Globus pallidus (tissue), 1 donor: ENCODE measurements at regions not wholly inside any gene's neighbourhood (a gene's known extent, or its start where the extent isn't known, plus 50 kb on each side); places are given as distances from the start of the nearest gene placed in this dataset.
"Not testable (repeated sequence)": the region's sequence is repeated elsewhere in the genome, so short reads cannot be mapped to it uniquely, and the experiment has no call there.

Experiments used
- DNase-seq: peaks from one replicate; pipeline ENCODE4 v3.0.0-alpha.2; 2015; ENCODE audit warnings: low spot score

DNA sequence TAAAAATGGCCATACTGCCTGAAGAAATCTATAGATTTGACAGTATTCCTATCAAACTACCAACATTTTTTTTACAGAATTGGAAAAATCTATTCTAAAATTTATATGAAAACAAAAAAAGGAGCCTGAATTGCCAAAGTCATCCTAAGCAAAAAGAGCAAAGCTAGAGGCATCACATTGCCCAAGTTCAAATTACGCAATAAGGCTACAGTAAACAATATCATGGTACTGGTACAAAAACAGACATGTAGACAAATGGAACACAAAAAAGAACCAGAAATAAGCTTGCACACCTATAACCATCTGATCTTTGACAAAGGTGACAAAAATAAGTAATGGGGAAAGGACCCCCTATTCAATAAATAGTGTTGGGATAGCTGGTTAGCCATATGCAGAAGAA, 50.2 kb upstream of the THSD7B start:
- DNase-seq: no peak

DNA sequence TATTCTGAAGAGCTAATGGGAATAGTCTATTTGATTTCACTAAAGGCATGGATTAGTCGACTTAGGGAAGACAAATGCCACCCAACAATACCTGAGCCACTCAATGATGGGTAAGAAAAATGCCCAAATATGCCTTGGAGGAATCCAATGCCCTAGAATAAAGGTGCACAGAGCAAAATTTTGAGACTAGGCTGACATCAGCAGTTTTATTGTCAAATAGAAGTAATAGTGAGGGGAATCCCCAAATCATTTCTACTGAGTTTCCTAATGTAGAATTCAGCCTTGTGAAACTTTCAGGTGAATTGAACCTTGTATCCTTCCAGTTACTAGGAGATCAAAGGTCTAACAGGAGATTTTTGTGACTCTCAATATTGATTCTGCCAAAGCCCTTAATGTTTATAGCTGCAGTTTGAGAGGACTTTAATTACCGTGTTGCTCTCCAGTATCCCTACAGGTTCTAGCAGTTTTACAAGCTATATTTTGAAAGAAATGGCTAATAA, 50.8 kb upstream of the THSD7B start:
- DNase-seq: no peak

DNA sequence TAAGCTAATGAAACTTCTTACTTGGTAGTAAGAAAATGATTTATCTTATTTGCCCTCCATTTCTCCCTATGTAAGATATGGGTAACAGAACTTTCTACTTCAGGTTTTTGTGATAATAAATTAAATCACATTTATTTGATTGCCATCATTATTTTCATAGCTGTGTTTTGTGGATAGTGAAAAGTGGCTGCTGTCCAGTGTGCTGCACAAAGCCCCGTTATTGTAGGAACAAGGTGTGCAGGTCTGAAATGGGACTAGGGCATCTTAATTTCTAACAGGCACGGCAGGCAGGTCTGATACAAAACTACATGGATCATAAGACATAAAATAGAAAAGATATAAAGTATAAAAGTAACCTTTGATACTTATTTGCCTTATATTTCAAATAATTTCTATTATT, 51.6 kb upstream of the THSD7B start:
- no peak for DNase-seq

DNA sequence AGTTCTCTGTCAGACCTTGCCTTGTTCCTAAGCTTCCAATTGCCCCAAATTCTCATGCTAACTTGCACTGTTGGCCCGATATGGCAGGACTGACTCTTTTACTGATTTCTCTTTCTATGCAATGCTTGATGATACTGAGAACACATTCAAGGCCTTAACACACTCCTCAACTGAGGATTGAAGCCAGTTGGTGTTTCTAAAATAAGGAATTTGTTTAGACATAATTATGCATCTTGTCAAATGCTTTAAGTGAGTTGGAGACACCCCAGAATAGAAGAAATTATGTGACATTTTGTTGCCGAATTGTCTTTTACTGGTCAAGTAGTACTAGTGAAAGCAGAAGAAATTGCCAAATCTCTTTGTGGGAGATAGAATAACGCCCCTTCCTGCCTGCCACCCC, 60.0 kb upstream of the THSD7B start:
- no peak for DNase-seq

DNA sequence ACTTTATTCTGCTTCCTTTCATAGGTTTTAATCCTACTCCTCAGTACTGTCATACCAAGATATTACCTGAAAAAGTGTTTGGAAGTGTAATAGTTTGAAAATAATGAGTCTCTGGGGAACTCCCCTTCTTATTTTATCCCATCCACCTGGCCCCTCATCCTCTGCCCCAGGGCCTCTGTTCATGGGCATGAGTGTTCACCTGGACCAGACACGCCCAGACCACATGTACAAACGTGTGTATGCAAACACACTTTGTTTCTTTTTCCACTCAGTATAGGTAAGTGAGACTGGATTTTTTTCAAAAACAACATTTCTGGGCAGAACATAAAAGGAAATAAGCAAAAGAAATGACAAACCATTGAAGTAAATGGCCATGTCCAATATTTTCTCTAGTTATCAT, 62.1 kb upstream of the THSD7B start:
- DNase-seq: no peak

DNA sequence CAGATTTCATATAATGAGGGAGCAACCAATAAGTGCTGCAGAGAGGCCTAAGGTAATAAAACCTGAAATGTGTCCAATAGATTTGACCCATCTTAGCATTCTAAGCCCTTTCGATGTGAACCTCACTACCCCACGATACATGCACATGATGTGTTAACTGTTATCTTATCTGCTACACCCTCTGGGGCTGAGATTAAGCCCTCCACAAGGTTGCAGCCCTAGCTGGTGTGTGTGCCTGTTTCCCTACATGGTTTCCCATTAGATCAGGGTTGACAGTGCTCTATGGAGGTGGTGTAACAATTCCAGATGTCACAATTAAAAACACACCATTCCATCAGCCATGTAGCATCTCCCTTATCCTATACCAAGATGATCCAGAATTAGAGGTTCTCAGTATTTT, 68.9 kb upstream of the THSD7B start:
- DNase-seq: no peak

DNA sequence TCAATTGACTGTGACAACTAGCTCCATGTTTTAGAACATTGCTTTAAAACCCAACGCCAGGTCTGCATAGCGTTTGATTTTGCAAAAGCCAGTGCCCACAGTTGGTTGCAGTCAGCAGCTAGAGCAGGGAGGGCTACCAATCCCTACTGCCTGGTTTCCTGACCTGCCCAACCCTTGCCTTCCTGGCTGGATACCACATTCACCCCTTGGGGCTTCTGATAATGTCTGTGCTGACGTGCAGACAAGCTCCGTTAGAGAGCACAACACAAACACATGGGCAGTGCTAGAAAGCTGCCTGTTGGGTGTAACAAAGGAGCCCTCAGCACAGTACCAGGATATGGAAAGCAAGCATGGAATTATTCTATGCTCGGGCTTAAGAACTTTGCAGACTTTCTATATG, 71.4 kb upstream of the THSD7B start:
- no peak for DNase-seq

DNA sequence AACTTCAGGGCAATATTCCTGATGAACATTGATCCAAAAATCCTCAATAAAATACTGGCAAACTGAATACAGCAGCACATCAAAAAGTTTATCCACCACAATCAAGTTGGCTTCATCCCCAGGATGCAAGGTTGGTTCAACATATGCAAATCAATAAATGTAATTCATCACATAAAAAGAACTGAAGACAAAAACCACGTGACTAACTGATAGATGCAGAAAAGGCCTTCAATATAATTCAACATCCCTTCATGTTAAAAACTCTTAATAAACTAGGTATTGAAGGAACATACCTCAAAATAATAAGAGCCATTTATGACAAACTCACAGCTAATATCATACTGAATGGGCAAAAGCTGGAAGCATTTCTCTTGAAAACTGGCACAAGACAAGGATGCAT, 85.3 kb upstream of the THSD7B start:
- DNase-seq: not testable (repeated sequence)

DNA sequence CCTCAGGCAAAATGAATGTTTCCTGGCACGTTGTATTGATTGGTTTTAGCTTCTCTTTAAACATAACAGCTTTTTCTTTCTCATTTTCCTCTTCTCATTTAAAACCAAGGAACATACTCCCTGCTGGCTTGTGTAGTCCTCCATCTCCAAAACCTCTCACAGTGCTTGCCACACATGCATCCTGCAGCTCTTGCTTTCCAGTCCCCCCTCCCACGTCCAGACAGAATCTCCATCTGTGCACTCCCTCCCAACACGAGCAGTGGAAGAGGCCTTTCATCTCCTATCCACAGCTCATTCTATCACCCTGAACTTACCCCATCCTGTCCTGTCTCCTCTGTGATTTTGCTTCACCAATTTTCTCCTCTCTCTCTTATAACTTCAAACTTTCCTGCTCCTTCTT, 99.6 kb upstream of the THSD7B start:
- DNase-seq: no peak

DNA sequence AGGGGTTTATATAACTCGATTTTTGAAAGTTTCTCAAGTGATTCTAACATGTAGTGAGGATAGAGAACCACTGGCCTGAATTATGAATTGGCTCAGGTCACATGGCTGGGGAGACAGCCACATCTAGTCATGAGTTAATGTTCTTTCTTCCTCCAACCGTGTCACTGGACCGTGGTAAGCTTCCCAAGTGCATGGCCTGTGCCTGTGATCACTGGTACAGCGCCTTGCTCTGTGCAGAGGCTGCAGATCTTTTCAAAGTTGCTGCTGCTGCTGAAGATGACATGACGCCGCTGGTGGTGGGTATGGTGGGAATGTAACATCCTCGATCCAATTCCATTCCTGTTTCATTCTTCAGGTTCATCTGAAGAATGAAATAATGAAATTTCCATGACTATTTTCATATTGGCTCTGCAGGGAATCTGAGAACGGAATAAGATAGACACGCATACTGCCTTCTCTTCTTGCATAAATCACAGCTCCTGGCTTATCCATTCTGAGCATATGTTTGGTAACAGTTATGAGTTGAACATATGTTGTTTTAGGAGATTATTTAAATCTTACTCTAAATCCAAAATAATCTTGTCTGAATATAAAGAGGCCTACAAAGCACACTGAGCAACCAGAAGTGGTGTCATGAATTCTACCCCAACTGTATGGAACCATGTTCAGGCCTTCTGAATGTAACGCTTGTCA, 100.5 kb upstream of the THSD7B start:
- DNase-seq: no peak

DNA sequence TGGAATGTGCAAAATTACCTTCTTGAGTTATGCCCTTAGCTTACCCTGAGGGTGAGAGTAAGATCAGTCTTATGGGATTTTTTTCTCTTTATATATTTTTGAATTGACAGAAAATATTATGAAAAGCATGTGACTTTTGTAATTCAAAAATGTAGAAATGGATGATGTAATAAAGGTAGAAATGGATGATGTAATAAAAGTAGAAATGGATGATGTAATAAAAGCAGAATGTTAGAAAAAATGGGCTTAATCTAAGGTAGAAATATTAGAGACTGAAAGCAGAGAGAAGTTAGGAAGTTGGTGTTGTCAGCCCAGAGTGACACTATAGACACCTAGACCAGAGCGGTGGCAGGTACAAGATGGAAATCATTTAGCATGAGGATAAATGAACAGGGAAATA, 107.1 kb upstream of the THSD7B start:
- DNase-seq: no peak

DNA sequence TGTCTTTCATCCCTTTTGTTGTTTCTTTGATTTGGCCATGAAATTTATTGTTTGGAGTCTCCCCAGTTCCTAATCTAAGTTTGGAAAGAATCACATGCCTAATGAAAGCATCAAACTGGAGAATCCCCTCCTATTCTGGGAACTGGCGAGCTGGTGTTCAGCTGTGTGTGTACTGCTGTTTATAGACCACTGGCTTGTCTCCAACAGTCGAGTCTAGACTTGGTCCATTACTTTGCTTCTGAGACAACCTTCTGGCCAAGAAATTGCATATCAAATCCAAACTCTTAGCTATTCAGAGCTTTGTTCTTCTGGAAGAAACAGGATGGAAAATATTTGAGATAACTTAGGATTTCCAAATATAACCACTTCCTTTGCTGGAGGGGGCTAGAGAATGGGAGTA, 111.5 kb upstream of the THSD7B start:
- DNase-seq: no peak

DNA sequence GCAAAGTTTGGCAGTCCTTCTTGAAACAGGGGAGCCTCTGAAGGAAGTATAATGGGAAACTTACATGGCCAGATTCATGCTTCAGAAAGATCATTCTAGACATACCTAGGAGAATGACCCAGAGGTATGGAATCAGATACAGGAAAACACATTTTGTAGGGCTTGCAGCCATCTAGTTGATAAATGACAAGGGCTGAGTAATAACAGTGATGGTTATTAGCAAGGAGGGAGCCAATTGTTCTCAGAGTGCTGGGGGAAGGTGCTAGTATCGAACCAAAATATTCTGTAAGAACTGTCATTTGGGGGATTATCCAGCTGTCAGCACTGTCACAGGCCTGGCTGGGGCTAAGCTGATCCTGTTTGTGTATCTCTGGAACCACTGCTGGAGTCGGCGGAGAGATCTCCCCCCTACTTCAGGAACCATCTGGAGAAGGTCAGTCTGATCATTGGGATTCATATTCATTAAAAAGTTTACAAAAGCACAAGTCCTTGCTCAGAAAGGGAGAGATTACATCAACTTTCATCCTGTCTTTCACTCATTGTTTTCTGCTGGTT, 113.8 kb upstream of the THSD7B start:
- no peak for DNase-seq

DNA sequence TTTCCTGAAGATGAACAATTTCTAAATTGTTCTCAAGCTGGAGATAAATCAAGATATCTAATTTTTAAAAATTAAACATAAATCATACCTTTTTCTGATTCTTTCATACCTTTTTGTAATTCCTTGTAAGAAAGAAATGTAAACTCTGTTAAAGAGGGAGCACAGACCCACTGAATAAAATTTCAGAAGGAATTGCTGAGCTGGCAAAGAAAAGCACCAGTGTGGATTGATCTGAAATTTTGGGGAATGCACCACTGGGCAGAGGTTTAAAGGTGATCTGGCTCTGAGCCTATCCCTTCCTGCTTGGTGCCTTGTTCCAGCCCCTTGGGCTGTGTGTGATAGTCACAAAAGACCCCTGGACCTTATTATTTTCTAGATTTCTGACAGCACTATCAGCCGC, 118.3 kb upstream of the THSD7B start:
- DNase-seq: no peak

DNA sequence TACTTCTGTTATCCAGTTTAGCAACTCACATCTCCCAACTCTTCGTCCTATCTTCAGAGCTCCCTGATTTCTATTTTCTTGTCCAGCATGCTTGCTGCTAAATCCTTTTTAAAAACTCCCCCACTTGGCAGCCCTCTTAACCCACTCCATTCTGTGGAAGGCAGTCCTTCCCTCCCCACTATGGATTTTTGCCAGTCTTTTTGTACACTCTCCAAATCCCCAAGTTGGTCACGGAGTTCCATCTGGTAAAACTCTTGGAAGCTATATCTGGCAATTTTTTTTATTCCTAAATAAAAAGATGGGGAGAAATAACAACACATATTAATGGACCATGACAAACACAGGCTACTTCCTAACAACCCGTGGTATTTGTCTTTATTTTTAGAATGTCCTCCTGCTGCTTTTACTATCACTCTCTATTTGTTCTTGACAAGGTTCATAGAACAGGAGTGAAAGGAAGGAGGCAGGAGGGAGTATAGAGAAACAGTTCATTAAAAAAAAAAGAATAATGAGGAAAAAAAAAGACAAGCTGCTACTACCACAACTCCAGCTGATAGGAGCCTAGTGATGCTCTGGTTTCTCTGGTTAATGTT, 120.0 kb upstream of the THSD7B start:
- DNase-seq: no peak

DNA sequence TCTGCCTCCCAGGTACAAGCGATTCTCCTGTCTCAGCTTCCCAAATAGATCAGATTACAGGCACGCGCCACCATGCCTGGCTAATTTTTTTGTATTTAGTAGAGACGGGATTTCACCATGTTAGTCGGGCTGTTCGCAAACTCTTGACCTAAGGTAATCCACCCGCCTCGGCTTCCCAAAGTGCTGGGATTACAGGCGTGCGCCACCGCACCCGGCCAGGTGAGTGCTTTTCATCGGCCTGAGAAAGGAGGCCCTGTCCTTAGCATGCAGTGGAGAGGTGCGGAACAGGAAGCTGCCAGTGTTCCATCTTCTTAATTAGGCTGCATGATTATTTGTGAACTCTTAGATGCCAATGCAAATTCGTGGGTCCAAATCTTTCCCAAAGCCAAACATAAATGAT, 125.7 kb upstream of the THSD7B start:
- no peak for DNase-seq

DNA sequence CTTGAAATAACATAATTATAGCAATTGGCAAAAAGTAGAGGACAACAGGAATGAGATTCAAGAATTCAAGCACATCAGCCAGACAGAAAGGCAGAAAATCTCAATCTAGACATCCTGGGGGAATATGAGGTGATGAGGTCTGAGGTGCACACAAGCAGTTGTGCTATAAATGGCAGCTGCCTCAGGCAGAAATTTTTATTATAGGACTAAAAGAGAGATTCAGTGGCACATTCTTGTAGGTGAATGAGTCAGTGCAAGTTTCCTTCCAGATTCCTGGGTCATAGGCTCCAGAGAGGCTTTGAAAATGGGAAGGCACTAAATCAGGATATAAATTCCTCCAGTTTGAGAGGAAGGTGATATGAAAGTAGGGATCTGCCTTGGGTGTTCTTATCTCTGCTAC, 127.2 kb upstream of the THSD7B start:
- DNase-seq: no peak

DNA sequence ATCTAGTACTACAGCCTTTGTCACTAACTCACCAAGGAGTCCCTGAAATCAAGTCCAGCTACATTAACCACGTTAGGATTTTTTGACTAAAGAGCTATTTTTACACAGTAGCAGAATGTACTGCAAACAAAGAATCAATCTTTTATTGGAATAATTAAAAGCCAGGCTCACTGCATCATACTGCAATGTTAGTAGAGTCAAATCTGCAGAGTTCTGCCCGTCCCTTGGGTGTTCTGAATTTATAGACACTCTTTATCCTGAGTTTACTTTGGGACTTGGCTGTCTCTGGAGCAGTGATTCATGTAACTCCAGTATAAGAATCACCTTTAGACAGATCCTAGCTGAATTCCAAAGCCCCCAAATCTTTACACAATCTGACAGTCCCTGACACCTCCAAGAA, 127.9 kb upstream of the THSD7B start:
- no peak for DNase-seq

DNA sequence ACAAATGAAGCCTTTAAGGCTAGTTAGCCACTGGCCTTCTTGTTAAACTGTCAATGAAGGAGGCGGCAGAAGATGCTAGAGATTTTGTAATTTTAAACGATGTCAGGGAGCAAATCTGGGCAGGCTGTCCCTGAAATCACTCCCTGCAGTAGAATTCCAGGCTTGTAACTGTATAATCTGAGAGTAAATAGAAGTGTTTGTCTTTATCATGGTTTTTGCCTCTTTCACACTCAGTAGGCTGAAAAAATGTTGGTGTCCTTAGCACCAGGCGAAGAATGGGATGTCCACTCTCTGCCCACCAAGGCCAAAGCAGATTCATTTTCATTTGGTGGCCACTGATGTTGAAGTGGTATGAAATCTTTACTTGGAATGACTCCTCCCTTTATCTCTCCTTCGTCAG, 136.9 kb upstream of the THSD7B start:
- no peak for DNase-seq

DNA sequence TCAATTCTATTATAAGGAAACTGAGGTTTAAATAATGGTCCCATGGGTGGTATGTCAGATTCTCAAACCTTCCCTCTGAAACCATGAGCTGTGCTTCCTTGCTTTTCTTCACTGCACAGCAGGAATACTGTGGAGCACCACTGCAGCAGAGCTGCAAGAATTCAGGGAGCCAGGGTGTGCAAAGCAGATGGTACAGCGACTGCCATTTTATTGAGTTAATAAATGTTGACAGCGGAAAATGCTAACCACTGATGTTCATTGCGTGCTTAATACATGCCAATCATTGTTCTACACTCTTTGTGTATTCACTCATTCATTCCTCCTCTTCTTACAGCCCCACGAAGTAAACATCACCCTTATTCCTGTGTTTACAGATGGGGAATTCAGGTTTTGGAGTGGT, 152.2 kb upstream of the THSD7B start:
- DNase-seq: no peak

DNA sequence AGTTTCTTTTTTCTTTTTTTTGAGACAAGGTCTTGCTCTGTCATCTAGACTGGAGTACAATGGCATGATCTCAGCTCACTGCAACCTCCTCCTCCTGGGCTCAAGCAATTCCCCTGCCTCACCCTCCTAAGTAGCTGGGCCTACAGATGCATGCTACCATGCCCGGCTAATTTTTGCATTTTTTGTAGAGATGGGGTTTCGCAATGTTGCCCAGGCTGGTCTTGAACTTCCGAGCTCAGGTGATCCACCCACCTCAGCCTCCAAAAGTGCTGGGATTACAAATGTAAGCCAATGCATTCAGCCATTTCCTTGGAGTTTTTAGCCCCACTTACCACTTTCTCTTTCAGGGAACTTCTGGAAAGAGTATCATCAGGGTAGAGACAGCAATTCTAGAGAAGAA, 153.3 kb upstream of the THSD7B start:
- no peak for DNase-seq

DNA sequence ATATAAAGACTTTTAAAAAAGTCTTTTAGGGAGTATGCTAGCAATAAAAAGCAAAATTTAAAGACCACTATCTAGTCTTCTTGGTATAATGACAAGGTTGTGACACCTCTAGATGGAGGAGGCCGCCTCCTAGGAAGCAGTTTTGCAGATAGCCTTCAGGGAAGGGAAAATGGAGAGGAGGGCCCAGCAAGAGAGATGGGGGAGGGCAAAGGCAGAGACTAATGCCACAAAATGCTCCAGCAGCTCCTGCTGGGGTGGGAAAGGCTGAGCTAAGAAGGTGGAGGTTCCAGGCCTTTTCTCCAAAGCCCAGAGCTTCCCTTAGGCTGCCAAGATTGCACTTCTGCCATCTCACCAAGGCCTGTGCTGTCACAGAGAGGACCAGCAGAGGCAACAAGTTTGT, 153.9 kb upstream of the THSD7B start:
- no peak for DNase-seq

DNA sequence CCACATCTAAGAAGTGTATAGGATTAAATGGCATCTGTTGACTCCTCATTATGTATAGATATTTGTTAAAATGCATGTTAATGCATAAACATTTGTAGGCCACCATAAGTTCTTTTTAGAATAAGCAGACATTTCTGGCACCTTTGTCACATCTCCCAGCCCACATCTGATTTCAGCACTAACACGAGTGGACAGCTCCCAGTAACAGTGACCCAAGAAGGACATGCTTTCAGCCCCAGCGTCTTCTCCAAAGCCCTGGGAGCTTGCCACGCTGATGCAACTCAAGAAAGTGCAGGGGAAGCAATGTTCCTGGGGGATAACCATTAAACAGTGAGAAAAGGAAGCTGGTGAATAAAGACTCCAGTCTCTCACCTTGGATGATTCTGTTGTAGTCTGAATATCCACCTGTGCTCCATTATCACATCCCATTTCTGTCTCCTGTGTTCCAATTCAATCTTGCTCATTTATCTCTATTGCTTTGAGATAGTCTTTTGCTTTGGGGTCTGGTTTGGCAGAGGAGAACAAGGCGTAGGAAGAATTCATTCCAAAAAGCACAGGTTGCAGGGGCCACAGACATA, 182.6 kb upstream of the THSD7B start:
- DNase-seq: peak; percentile 4

DNA sequence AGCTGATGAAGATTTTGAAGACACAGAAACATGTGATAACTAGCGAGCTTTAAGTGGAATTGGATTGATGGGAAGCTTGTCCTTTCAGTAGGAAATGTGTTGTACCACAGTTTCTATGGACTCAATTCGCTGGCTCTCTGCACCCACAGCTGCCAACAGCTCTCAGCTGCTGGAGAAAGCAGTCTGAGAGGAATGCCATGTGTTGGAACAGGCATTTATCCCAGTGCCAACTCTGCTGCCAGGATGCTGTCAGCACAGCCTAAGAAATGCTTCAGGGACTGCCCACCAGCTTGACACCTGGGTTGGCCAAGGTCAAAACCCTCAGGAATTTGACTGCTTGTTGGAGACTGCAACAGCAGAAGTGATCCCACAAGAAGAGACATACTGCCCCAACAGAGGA, 193.0 kb upstream of the THSD7B start:
- peak; percentile 9 for DNase-seq
